Vagina (tissue), 2 donors: ENCODE measurements at regions not wholly inside any gene's neighbourhood (a gene's known extent, or its start where the extent isn't known, plus 50 kb on each side); places are given as distances from the start of the nearest gene placed in this dataset.

Experiments used
- DNase-seq, 2 donors: peaks; one replicate each; pipeline ENCODE4 v3.0.0-alpha.2; 2017; ENCODE audit errors: extremely low spot score in 2 of 2
- H3K27ac ChIP-seq: fragments of 200-600 bp; sonication (generic); one replicate; pipeline ENCODE4 v1.5.1; 2019
- H3K27me3 ChIP-seq: fragments of 200-600 bp; sonication (generic); one replicate; pipeline ENCODE4 v1.5.1; 2019
- H3K36me3 ChIP-seq, 2 donors: fragments of 200-600 bp; sonication (generic); one replicate each; pipeline ENCODE4 v1.5.1; 2017 to 2019
- H3K4me1 ChIP-seq: fragments of 200-600 bp; sonication (generic); one replicate; pipeline ENCODE4 v1.5.1; 2019
- H3K4me3 ChIP-seq, 2 donors: fragments of 200-600 bp; sonication (generic); 1 replicate in 1 of 2; 2 replicates in 1 of 2; pipeline ENCODE4 v1.5.1; 2016 to 2019
- H3K9me3 ChIP-seq: fragments of 200-600 bp; sonication (generic); one replicate; pipeline ENCODE4 v1.5.1; 2019
- POLR2A ChIP-seq, 2 donors: fragments of 450-650 bp; IDR thresholded peaks; one replicate each; pipeline ENCODE4 v1.6.1; 2017; ENCODE audit warnings: antibody characterized with exemption in 2 of 2, mild to moderate bottlenecking in 2 of 2, moderate library complexity in 2 of 2
- POLR2AphosphoS5 ChIP-seq, 2 donors: sonication (generic); formaldehyde crosslinking; IDR thresholded peaks; one replicate each; pipeline ENCODE4 v1.9.0; 2017; ENCODE audit warnings: antibody characterized with exemption in 2 of 2, mild to moderate bottlenecking in 2 of 2, low read depth in 1 of 2; ENCODE audit not compliant: insufficient read depth in 1 of 2
- intact Hi-C: fragments of 100-400 bp; cut with DNase I; formaldehyde crosslinking; loops from one replicate; pipeline ENCODE4 v1.15.1; 2023
- TF ChIP-seq, protein P1 (sequence below), 3 experiments: fragments of 450-650 bp in 2 of 3; fragments of 200-600 bp in 1 of 3; sonication (generic) in 1 of 3; IDR thresholded peaks; one replicate each; pipeline ENCODE4 v1.5.1; 2017 to 2019; ENCODE audit warnings: antibody characterized with exemption in 3 of 3, mild to moderate bottlenecking in 2 of 3, moderate library complexity in 2 of 3

DNA sequence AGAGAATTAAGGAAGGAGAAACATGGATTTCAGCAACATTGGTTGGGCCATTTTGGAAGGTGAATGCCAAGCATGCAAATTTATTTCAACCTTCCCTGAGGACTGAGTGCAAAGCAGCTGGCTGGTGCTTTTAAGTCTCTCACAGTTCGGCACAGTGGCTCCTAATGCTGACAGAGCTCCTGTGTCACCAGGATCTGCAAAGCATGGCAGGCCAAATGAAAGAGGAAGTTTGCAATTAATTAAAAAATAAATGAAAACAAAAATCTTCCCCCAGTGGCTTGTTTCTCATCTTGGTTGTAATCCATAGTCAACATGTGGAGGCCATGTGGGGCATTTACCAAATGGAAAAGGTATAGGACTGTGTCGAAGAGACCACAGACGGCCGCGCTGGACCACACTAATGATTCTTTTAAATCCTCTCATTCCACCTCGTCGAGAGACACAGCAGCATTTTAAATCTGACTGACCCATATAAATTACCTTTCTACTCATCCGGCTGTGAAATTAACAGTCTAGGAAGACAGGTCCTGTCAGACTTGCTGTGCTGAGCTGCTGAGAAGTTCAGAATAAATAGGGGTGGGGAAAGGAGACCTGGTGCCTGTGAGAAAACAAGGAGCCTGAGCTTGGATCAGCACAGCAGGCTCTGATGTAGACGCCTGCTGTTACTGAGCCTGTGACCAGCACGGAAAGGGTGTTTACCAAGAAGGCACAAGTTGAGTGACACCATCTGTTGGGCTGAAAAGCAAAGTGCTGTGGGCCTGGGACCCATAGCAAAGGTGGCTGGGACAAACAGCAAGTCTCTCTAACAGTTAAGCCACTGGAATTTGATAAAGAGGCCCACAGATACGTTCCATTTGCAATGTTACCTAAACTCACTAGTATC, 136.0 kb upstream of the COL1A2 start:
- no peaks in the 10 kb centered on the region for H3K27me3 ChIP-seq
- TF ChIP-seq POLR2A (IDR thresholded peaks at IDR 0.05), result no peak
- TF ChIP-seq, protein P1, sequence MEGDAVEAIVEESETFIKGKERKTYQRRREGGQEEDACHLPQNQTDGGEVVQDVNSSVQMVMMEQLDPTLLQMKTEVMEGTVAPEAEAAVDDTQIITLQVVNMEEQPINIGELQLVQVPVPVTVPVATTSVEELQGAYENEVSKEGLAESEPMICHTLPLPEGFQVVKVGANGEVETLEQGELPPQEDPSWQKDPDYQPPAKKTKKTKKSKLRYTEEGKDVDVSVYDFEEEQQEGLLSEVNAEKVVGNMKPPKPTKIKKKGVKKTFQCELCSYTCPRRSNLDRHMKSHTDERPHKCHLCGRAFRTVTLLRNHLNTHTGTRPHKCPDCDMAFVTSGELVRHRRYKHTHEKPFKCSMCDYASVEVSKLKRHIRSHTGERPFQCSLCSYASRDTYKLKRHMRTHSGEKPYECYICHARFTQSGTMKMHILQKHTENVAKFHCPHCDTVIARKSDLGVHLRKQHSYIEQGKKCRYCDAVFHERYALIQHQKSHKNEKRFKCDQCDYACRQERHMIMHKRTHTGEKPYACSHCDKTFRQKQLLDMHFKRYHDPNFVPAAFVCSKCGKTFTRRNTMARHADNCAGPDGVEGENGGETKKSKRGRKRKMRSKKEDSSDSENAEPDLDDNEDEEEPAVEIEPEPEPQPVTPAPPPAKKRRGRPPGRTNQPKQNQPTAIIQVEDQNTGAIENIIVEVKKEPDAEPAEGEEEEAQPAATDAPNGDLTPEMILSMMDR (IDR thresholded peaks at IDR 0.05), result no peak
- TF ChIP-seq POLR2AphosphoS5 (IDR thresholded peaks at IDR 0.05; ENCODE audit: insufficient read depth in 1 of 2, low read depth in 1 of 2), result no peak
- no peak overlapping the region for H3K4me3 ChIP-seq
- H3K27ac ChIP-seq, result no peak overlapping the region
- intact Hi-C loops, result no loop called here
- no peaks in the 10 kb centered on the region for H3K36me3 ChIP-seq
- H3K4me1 ChIP-seq, result no peaks in the 10 kb centered on the region
- DNase-seq, result no peak
- no peaks in the 10 kb centered on the region for H3K9me3 ChIP-seq

- intact Hi-C loops, result no loop called here
- Histone ChIP-seq H3K9me3 (no peaks in the 10 kb centered on the region), H3K27ac (no peak overlapping the region), H3K36me3 (no peaks in the 10 kb centered on the region), H3K4me3 (no peak overlapping the region), H3K4me1 (no peaks in the 10 kb centered on the region), H3K27me3 (no peaks in the 10 kb centered on the region)
- TF ChIP-seq POLR2A (IDR thresholded peaks at IDR 0.05) (no peak), POLR2AphosphoS5 (IDR thresholded peaks at IDR 0.05; ENCODE audit: insufficient read depth in 1 of 2, low read depth in 1 of 2) (no peak)
- TF ChIP-seq, protein P1 (IDR thresholded peaks at IDR 0.05), result no peak
- DNase-seq, result no peak
Measured at GRCh38 chr7:94261067-94261466, 133.6 kb upstream of the COL1A2 start.

DNA sequence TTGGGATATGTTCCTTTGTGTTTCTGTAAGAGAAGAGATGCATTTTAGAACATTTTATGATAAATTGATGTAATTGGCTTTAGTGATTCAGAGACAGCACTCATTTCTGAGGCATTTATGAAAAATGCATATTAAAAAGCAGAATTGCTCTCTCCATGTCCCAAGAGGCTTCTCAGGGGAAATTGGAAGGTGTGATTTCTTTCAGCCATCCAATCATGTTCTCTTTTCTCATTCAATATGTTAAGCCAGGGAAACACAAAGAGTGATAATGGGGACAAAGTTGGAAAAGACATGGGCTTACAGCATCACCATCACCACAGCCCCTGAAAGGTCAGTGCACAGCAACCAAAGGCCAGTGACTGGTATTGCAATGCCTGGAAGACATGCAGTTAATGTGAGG, 129.9 kb upstream of the COL1A2 start:
- no peaks in the 10 kb centered on the region for H3K9me3 ChIP-seq
- H3K27me3 ChIP-seq, result no peaks in the 10 kb centered on the region
- DNase-seq, result no peak
- intact Hi-C loops, result no loop called here
- H3K36me3 ChIP-seq, result no peaks in the 10 kb centered on the region
- no peak overlapping the region for H3K4me3 ChIP-seq
- no peaks in the 10 kb centered on the region for H3K4me1 ChIP-seq
- TF ChIP-seq POLR2A (IDR thresholded peaks at IDR 0.05) (no peak), POLR2AphosphoS5 (IDR thresholded peaks at IDR 0.05; ENCODE audit: insufficient read depth in 1 of 2, low read depth in 1 of 2) (no peak)
- TF ChIP-seq, protein P1 (IDR thresholded peaks at IDR 0.05), result no peak
- H3K27ac ChIP-seq, result no peak overlapping the region

DNA sequence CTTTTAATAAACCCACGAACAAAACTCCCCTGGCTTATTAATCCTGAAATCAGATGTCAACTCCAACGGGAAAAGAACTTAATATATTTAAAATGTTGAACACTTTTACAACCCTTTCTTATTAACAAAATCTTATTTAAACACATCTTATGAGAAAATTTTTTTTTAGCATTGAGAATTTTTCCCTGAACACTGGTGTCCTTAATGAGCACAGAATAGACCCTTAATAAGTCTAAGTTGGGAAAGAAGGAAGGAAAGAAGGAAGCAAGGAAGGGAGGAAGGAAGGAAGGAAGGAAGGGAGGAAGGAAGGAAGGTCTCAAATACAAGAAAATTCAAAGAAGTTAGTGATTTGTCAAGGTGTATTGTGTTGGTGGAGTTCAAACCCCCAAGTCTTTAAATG, 129.2 kb upstream of the COL1A2 start:
- Histone ChIP-seq H3K36me3 (no peaks in the 10 kb centered on the region), H3K4me1 (no peaks in the 10 kb centered on the region), H3K27ac (no peak overlapping the region), H3K27me3 (no peaks in the 10 kb centered on the region), H3K9me3 (no peaks in the 10 kb centered on the region), H3K4me3 (no peak overlapping the region)
- TF ChIP-seq POLR2AphosphoS5 (IDR thresholded peaks at IDR 0.05; ENCODE audit: insufficient read depth in 1 of 2, low read depth in 1 of 2) (no peak), POLR2A (IDR thresholded peaks at IDR 0.05) (no peak)
- TF ChIP-seq, protein P1 (IDR thresholded peaks at IDR 0.05), result no peak
- intact Hi-C loops, result no loop called here
- no peak for DNase-seq

- Histone ChIP-seq H3K4me3 (no peak overlapping the region), H3K27ac (no peak overlapping the region), H3K9me3 (no peaks in the 10 kb centered on the region), H3K36me3 (no peaks in the 10 kb centered on the region), H3K4me1 (no peaks in the 10 kb centered on the region), H3K27me3 (no peaks in the 10 kb centered on the region)
- intact Hi-C loops, result no loop called here
- TF ChIP-seq POLR2AphosphoS5 (IDR thresholded peaks at IDR 0.05; ENCODE audit: insufficient read depth in 1 of 2, low read depth in 1 of 2), result no peak
- no peak for TF ChIP-seq POLR2A (IDR thresholded peaks at IDR 0.05)
- TF ChIP-seq, protein P1 (IDR thresholded peaks at IDR 0.05), result no peak
- no peak for DNase-seq
Measured at GRCh38 chr7:94266238-94266644, 128.5 kb upstream of the COL1A2 start.
